ENCODE measurements at regions not wholly inside any gene's neighbourhood (a gene's known extent, or its start where the extent isn't known, plus 50 kb on each side); places are given as distances from the start of the nearest gene placed in this dataset.

DNA sequence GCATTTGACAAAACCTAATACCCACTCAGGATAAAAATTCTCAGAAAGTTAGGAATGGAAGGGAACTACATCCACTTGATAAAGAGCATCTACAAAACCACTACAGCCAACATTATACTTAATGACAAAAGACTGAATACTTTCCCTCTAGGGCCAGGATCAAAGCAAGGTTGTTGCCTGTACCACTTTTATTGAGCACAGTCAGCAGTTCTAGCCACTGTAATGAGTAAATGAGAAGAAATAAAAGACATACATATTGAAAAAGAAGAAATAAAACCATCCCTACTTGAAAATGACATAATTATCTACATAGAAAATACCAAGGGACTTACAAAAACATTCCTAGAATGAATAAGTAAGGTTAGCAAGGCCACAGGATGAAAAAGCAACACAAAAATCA lies 194.8 kb upstream of the ZNF507 start:
- TF ChIP-seq POLR2A (IDR thresholded peaks at IDR 0.05; ENCODE audit: low read length) (no peak), GATA1 (IDR thresholded peaks at IDR 0.05; ENCODE audit: low read depth, low read length) (no peak)
